ENCODE measurements at regions not wholly inside any gene's neighbourhood (a gene's known extent, or its start where the extent isn't known, plus 50 kb on each side); places are given as distances from the start of the nearest gene placed in this dataset.
"Not testable (repeated sequence)": the region's sequence is repeated elsewhere in the genome, so short reads cannot be mapped to it uniquely, and the experiment has no call there.

DNA sequence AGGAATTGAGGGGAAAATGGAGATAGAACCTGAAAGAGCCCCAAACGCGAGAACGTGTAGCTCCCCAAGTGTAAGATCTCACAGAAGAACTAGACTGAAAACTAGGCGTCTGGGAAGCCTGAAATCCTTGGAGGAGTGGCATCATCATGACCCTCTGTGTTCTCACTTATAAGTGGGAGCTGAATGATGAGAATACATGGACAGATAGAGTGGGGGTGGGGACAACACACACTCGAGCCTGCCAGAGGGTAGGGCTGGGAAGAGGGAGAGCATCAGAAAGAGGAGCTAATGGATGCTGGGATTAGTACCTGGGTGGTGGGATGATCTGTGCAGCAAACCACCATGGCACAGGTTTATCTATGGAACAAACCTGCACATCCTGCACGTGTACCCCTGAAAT lies 258.7 kb upstream of the NOTCH2NLA start:
- DNase-seq: not testable (repeated sequence)

DNA sequence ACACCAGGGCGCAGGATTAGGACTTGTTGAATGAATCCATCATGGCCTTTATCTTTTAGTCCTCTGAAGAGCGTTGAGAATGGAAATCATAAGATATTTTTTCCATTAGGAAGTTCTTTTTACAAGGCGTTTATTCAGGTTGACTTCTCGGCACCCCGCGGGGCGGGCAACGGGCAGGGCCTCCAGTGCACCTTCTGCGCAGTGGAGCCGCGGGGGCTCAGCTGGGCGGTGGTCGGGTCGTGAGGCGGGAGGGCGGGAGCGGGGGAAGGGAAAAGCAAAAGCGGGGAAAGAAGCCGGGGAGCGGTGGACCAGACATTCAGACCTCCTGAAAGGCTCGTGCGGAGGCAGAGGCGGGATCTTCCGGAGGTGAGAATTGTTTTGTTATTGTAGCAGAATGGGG lies 258.3 kb upstream of the NOTCH2NLA start:
- DNase-seq: not testable (repeated sequence)

DNA sequence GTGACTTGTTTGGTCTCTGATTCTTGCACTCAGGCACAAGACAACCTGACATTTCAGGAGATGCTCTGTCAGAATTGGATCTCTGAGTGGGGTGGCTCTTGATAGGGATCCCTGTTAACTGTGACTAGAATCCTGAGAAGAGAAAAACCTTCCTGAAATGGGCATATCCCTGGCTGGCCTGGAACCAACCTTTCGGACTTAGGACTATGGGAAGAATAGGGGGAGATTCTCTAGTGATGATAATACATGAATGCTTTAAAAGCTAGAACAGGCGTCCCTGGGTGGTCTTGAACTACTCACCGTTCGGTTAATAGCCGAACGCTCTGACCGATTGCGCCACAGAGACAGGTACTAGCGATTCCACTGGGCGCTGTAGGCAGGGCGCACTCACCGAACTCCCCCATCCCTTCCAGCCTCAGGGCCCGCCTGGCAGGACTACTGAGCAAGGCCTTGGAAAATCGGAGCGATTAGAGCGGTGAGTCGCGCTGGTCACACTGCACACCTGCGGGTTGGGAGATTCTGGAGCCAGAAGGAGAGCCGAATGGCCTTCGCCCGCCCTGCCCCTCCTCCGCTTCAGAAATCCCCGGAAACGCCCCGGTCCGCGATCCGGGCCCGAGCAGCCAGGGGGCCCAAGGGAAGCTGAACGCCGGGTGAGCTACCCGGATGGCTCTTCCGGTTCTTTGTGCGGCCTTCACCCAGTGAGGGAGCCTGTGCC lies 257.6 kb upstream of the NOTCH2NLA start:
- DNase-seq: peak; percentile 41

DNA sequence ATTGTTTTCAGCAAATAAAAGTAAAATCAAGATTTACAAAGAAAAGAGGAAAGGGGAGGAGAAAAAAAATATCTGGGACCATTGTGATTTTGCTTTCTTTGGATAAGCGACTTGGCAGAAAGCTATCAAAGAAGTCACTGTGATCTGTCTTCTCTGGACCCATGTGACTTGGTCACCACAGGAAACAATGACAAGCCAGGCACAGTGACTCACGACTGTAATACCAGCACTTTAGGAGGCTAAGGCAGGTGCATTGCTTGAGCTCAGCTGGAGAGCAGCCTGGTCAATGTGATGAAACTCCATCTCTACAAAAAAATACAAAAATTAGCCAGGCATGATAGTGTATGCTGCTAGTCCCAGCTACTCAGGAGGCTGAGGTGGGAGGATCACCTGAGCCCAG lies 255.4 kb upstream of the NOTCH2NLA start:
- not testable (repeated sequence) for DNase-seq

DNA sequence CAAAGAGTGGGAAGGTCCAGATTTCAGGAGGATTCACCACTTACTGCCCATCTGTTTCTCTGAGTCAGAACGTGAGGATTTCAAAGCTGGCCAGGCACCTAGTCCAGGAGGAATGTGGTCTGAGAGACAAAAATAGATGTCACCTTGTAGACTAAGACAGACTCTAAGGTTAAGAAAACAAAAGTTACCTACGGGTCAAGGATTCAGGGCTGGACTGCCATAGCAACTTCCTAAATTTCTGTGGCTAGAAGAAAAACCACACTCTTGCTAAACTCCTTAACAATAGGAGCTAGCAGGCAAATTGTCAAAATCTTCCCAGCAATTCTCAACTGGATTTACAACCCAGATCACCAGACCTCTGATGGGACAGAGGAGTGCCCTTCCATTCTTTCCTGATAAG lies 250.4 kb upstream of the NOTCH2NLA start:
- DNase-seq: not testable (repeated sequence)

DNA sequence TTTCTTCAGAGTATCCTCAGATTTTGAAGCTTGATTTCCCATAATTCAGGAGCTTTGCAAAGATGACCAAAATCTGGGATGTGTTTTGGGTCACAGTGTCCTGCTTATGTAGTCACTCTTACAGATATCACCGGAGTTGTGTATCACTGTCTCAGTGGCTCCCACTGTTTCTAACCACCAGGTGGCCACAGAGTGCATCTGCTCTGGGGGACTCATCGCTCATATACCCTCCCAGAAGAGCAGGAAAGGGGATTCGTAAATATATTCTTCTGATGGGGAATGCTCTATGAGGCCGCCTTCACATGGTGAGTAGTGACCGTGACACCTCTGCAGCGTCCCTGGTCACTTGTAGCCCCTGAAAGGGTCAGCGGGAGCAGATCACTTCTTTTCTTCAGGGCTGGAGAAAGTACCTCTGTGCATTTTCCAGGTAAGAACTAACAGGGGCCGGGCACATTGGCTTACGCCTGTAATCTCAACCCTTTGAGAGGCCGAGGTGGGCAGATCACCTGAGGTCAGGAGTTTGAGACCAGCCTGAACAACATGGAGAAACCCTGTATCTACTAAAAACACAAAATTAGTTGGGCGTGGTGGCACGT lies 249.4 kb upstream of the NOTCH2NLA start:
- DNase-seq: peak; percentile 22

DNA sequence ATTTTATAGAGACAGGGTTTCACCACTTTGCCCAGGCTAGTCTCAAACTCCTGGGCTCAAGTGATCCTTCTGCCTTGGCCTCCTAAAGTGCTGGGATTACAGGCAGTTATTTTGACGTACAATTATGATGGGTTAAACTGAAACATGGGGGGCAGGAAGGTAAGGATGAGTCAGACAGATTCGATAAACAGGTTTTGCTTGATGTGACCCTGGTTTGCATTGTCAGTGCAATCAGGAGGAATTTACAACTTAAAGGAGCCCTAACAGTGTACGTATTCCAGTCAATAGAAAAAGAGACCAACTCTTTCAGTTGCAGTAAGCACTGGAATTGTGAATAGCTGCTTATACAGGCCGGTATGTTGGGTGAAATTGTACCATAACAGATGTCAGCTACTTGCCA lies 246.3 kb upstream of the NOTCH2NLA start:
- DNase-seq: not testable (repeated sequence)

DNA sequence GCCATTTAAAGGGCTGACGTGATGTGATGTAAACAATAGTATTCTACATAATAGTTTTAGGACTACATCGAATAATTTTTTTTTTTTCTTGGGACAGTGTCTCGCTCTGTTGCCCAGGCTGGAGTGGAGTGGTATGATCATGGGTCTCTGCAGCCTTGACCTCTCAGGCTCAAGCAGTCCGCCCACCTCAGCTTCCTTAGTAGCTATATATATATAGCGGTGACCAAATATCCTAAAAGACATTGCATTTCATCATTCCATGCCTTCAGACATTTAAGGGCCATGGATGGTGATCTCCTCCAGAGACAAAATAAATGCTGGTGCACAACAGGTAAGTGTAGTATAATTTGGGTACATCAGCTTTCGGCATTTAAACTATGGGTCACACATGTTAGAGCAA lies 245.4 kb upstream of the NOTCH2NLA start:
- DNase-seq: not testable (repeated sequence)

DNA sequence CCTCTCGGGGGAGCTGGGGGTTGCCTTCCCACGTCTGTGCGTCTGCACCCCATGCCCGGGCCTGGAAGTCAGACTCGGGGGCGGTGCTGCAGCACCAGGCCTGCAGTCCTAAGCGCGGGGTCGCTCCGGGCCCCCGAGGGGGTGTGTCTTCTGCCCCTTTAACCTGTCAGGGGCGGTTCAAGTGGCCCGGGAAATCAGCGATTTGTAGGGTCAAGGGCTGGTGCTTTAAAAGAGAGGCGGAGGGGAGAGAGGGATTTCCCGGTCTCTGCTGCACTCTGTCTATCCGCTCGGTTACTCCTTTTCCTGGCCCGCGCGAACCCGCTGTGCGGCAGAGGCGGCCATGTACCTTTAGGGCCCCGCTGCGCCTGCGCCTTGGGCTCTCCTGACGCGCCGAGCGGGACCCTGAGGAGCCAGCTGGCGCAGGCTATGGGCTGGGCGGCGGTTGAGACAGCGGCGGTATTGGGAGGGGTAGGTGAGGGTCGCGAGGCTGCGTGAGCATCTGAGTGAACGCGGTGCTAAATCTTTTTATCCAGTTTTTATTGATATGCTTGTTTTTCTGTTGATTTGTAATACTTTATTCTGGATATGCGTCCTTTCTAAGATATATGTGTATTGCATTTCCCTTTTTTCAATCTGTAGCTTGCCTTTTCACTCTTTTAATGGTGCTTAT lies 243.5 kb upstream of the NOTCH2NLA start:
- DNase-seq: peak; percentile 72

DNA sequence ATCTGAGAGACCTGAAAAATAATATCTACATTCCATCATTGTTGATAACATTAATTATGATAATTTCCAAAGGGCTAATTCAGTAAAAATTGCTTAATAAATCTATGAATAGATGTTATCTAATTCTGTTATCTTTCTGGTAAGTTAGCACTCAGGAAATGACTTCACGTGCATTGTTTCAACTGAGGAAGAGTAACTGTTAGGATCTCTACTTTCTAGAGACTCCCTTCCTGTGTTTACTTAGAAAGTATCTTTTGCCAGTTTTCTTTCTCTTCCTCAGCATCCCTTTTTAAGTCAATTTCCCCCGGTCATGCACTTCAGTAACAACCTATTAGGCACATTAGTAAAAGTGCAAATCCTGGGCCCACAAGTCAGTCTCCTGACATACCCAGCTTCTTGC lies 231.1 kb upstream of the NOTCH2NLA start:
- DNase-seq: not testable (repeated sequence)

DNA sequence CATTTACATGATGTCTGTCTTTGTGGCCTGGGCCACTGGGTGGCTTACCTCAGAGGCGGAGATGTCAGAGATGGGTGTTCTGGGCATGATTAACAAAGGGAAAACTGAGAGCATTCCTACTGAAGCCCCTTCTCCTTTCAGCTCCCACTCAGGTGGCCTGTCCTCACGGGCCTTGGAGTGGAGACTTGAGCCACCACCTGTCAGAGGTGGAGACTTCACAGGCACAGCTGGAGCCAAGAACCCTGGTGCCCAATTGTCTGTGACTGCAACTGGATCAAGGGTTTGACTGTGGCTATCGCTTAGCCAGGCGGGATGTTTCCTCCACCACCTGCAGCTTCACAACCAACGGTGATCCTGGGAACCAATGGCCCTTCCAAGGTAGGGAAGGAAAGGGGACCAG lies 230.5 kb upstream of the NOTCH2NLA start:
- DNase-seq: not testable (repeated sequence)

DNA sequence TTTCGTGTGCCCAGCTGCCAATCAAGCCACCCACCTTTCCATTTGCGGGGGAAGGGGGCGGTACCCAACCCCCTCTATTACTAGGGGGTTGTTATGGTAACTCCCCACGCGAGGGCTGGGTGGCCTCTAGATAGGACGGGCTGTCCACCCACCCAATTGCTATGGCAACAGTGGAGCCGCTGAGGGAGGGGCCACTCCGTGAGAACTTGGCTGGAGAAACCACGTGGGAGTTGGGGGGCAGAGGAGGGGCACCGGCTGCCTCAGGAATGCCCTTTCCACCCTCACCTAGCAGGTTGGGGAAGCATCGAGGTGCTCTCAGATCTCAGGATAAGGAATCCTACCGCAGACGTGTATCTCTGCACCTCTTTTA lies 220.0 kb upstream of the NOTCH2NLA start:
- DNase-seq: not testable (repeated sequence)

DNA sequence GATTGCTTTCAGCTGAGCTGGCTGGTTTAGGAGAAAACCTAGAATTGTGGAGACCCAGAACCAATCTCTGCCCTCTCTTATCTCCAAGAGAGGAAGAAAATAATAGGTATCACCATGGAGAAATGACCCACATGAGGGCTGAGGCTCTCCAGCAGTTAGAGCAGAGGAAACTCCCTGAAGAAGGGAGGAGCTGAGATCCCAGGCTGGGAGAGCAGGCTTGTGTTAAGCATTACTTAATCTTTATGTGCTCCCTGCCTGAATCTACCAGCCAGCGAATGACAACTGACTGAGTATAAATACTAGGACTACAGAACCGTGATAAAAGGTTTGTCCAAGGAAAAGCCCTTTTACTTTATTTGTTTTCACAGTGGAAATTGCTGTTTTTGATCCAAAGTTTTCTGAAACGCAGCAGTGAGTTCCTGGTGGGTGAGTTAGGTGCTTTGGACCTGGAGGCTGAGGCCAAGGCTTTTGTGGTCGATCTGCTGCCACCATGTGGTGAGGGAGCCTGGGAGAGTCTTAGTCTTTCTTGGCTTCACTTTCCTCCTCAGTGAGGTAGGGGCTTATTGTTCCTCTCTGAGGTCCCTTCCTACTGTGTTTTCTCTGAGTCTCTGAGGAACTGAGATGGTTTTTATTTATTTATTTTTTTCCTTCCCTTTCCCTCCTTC lies 219.5 kb upstream of the NOTCH2NLA start:
- not testable (repeated sequence) for DNase-seq

DNA sequence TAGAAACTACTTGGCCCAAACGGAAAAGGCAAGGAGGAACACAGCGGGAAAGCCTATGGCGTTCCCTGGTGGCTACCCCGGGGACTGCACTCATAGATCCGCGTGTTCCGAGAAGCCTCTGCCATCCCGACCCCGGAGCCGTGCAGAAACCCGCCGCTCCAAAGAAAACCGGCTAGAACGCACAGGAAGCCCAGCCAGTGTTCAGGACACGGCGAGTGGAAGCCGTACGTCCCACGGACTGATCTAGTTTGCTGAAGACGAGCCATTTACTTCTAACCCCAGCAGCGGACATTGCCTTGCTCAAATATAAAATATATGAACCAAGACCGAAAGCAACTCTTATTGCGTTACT lies 215.0 kb upstream of the NOTCH2NLA start:
- DNase-seq: not testable (repeated sequence)

DNA sequence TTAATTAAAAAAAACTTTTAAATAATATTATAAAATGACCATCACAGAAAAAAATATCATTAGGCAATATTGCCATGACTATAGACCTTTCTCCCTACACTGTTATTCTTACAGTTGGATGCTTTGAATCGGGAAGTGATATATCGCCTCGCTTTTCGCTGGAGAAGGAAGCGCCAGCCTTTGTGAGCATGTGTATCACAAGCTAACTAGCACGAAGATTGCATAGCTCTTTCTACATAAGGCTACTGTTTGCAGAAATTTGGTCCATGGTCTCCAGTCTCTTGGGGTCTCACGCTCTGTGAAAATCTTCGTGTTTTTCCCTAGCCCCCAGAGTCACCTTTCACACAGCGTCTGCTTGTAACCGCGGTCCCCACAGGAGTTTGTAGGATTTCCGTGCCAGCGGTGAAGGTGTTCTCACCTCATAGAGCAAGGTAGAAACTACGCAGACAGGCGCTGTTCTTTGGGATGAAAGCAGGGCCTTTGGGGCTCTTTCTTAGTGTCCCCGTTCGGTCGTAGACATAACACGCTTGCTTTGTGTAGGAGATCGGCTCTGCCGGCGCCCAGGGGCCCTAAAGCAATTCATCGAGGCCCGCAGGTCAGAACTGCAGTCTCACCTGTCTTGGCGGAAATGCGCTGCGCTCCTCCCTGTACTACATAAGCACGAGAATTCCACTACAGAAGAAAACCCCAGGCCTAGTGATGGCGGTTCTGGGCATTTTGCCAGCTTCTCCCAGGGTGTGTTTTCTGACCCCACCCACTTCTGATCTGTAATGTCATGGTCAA lies 214.5 kb upstream of the NOTCH2NLA start:
- not testable (repeated sequence) for DNase-seq

DNA sequence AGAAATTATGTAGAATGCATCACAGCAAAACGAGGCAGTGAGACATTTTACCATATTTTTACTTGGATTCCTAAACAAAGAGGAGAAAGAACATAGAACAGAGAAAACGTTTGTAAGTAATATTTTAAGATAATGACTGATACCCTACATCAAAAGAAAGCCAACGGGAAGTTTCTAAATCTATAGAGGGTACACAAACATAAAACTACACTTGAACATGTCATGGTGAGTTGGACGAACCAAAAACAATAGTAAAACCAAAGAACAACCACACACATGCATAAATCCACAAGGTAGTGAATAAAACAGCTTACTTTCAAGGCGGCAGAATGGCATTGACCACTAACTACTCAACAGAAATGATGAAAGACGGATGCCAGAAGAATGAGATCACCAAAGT lies 209.7 kb upstream of the NOTCH2NLA start:
- DNase-seq: not testable (repeated sequence)

DNA sequence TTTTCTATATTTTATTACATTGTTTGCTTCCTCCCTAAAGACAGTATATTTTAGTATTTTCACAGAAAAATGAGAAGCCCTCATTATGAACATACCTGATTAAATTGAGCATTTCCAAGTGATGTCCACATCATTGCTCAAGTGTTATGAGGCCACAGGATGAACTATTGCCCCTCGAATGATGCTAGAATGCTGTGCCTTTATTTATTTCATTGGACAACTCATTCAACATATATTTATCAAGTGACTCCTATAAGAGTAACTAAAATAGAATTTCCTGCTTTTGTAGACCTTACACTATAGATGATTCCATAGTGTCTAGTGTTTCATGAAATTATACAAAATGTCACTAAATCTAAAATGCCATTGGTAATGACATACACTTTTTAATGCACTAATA lies 187.8 kb upstream of the NOTCH2NLA start:
- DNase-seq: not testable (repeated sequence)

DNA sequence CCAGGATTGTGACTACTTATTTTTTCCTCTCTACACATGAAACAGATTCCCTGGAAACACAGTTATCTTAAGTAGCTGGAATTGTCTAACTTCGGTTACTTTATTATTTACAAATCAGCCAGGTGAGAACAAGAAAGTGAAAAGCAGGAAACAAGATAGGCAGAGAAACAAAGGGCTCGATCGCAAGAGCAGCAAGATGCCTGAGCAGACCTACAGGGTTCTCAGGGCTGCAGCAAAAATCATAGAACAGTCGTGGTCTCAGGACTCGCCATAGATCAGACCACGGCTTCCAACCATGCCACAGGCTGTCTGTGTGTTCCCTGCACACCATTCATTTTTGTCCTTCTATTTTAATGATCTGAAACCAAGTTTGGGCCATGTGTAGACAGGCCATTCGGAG lies 186.2 kb upstream of the NOTCH2NLA start:
- not testable (repeated sequence) for DNase-seq

DNA sequence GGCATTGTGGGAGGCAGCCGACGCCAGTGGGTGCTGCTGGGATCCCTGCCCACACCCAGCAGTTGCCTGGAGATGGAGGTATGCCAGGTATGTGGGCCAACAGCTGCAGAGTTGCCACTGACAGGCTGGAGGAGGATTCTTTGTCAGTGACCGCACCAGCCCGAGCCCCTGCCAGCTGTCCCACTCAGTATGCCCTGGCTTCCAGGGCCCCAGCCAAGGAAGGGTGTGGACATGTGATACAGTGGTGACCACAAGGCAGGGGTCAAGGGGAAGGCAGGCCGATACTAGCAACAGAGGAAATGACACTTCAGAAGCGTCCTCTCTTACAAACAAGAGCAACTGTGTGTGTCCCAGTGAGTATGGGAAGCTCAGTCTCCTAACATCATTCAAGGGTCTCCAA lies 185.1 kb upstream of the NOTCH2NLA start:
- not testable (repeated sequence) for DNase-seq

DNA sequence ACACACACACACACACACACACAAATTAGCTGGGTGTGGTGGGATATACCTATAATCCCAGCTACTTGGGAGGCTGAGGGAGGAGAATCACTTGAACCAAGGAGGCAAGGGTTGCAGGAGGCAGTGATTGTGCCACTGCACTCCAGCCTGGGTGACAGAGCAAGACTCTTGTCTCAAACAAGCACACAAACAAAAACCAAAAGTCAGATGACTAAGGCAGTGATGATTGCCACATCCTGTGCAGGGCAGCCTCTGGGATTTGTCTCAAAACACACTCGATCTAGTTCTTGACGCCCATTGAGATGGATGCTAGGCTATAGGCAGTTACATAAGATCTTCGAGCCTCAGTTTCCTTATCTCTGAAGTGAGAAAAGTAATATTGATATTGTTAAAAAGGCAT lies 183.1 kb upstream of the NOTCH2NLA start:
- DNase-seq: not testable (repeated sequence)

DNA sequence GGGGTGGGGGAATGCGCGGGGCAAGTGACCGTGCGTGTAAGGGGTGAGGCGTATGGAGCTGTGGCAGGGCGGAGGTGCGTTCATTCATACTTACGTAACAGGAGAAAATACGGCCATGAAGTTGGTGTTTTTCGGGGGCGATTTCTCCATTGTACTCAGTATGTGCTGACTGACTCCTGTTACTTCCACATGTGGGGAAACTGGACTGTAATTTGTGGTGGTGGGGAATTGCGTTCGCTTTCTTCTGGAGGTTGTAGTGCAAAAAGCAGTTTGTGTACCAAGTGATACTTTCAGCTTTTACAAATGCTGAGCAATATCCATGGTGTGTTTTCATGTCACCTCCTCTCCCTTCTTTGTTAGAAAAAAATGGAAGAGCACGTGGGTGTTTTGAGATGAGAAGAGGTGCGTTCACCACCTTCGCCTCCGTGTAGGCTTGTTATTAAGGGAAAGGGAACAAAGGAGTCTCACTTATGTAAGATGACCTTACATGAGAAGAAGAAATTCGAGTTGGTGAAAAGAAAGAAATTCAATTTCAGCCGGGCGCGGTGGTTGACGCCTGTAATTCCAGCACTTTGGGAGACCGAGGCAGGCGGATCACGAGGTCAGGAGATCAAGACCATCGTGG lies 181.1 kb upstream of the NOTCH2NLA start:
- not testable (repeated sequence) for DNase-seq

DNA sequence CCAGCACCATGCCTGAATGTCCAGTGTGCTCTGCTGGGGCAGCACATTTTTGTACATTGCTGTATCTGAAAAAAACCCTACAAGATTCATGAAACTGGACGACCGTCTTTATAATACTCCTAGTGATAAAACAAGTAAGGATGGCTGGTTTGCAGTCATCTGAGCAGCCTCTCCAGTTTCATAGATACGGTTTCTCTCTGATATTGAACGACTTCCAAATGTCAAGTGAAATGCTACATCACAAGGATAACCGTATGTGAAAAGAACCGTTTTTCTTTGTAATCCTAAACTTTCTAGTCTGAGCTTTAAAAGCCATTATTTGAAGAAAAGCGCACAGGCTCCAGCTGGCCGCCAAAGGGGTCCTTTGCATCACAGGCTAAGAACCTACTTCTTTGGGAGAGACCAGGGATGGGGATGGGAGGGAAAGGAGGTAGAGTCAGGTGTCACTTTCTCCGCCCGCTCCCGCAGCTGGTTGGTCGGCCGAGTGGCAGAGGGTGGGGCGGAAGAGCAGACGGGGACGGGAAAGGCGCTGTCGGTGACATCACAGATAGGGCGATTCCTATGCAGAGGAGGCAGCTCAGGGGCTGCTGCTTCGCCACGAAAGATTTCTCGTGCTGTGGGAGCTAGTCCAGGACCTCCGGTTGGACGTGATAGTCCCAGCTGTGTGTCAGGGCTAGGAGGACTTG lies 180.4 kb upstream of the NOTCH2NLA start:
- not testable (repeated sequence) for DNase-seq

Measured in NCI-H69 (cell line).